Gastroesophageal sphincter (tissue), 3 donors: ENCODE measurements at regions not wholly inside any gene's neighbourhood (a gene's known extent, or its start where the extent isn't known, plus 50 kb on each side); places are given as distances from the start of the nearest gene placed in this dataset.

Experiments
- CTCF ChIP-seq, 4 experiments: fragments of 200-600 bp in 2 of 4; fragments of 450-650 bp in 2 of 4; sonication (generic) in 1 of 4; IDR thresholded peaks; one replicate each; pipeline ENCODE4 v1.5.1; 2017 to 2019; ENCODE audit warnings: antibody characterized with exemption in 4 of 4, mild to moderate bottlenecking in 2 of 4, moderate library complexity in 2 of 4
- EP300 ChIP-seq: sonication (generic); formaldehyde crosslinking; IDR thresholded peaks from one replicate; pipeline ENCODE4 v1.6.1; 2017; ENCODE audit warnings: antibody characterized with exemption, mild to moderate bottlenecking
- POLR2A ChIP-seq, 2 donors: fragments of 450-650 bp; IDR thresholded peaks; one replicate each; pipeline ENCODE4 v1.6.1; 2017; ENCODE audit warnings: antibody characterized with exemption in 2 of 2, mild to moderate bottlenecking in 2 of 2, moderate library complexity in 1 of 2

- TF ChIP-seq POLR2A (IDR thresholded peaks at IDR 0.05) (no peak), EP300 (no peak), CTCF (IDR thresholded peaks at IDR 0.05) (no peak)
Observed at GRCh38 chr11:92443199-92443598, 218.6 kb downstream of the FAT3 start.
